Nephron (organoid): ENCODE measurements at regions not wholly inside any gene's neighbourhood (a gene's known extent, or its start where the extent isn't known, plus 50 kb on each side); places are given as distances from the start of the nearest gene placed in this dataset.

ENCODE experiments used
- H3K27ac Mint-ChIP-seq, 3 experiments: 2 replicates each; pipeline ENCODE4 v1.8.0; 2020; ENCODE audit warnings: mixed read lengths in 3 of 3, mild to moderate bottlenecking in 2 of 3, moderate library complexity in 1 of 3
- H3K27me3 Mint-ChIP-seq: 2 replicates; pipeline ENCODE4 v1.8.0; 2021; ENCODE audit warnings: low read depth, mild to moderate bottlenecking, moderate library complexity, mixed read lengths
- H3K36me3 Mint-ChIP-seq: 2 replicates; pipeline ENCODE4 v1.8.0; 2020; ENCODE audit warnings: low read depth, mixed read lengths
- H3K4me1 Mint-ChIP-seq: 2 replicates; pipeline ENCODE4 v1.8.0; 2020; ENCODE audit warnings: mixed read lengths
- H3K4me3 Mint-ChIP-seq, 3 experiments: 2 replicates each; pipeline ENCODE4 v1.8.0; 2020; ENCODE audit warnings: mild to moderate bottlenecking in 3 of 3, mixed read lengths in 3 of 3, moderate library complexity in 2 of 3
- H3K9me3 Mint-ChIP-seq: 2 replicates; pipeline ENCODE4 v1.8.0; 2020; ENCODE audit warnings: mixed read lengths
- CTCF ChIP-seq, 3 experiments: fragments of 200-600 bp; sonication (generic); IDR thresholded peaks; one replicate each; pipeline ENCODE4 v1.5.0; 2021; ENCODE audit warnings: antibody characterized with exemption in 3 of 3; ENCODE audit not compliant: unreplicated experiment in 3 of 3

DNA sequence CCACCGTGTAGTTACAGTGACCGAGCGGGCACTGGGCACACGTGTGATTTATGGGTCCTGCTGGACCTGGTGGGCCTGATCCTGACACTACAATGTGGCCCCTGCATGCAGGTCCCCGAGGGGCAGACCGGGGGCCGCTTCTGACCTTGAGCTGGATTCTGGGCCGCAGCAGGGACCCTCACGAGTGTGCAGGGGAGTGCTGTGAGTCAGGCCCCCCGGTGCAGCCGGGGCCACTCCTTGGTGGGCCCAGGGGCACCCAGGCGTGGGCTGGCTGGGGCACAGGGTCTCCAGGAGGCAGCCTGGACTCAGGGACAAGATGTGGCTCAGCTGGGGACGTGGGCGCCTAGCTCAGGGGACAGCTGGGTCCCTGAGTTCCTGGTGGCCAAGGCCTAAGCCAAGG is 77.5 kb upstream of the TTC34 start:
- Mint-ChIP-seq H3K4me1 (peaks cover 4% of the 10 kb centered on the region), H3K4me3 (no peak overlapping the region), H3K36me3 (no peaks in the 10 kb centered on the region), H3K27me3 (peaks cover 23% of the 10 kb centered on the region), H3K9me3 (no peaks in the 10 kb centered on the region), H3K27ac (no peak overlapping the region)
- TF ChIP-seq CTCF (IDR thresholded peaks at IDR 0.05; ENCODE audit: unreplicated experiment in 3 of 3): no peak

DNA sequence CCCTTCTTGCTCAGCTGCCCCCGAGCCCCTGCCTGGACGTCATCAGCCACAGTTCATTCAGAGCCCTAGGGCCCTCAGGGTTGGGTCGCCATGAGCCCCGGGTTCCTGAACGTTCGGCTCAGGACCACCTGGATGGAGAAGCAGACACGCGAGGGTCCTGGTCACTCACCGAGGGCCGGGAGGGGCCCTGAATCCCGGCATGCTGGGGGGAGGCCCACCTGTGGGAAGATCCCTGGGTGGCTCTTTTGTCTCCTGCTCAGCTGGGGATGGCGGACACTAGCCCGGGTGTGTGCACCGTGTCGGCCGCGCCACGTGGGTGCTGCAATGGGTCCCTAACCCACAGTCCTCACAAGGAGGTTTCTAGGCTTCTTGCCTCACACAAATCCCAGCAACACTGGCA is 78.1 kb upstream of the TTC34 start:
- TF ChIP-seq CTCF (IDR thresholded peaks at IDR 0.05; ENCODE audit: unreplicated experiment in 3 of 3): no peak
- H3K4me1 Mint-ChIP-seq: peaks cover 4% of the 10 kb centered on the region
- no peak overlapping the region for H3K27ac Mint-ChIP-seq
- H3K4me3 Mint-ChIP-seq: no peak overlapping the region
- no peaks in the 10 kb centered on the region for H3K9me3 Mint-ChIP-seq
- no peaks in the 10 kb centered on the region for H3K36me3 Mint-ChIP-seq
- H3K27me3 Mint-ChIP-seq: peaks cover 18% of the 10 kb centered on the region

DNA sequence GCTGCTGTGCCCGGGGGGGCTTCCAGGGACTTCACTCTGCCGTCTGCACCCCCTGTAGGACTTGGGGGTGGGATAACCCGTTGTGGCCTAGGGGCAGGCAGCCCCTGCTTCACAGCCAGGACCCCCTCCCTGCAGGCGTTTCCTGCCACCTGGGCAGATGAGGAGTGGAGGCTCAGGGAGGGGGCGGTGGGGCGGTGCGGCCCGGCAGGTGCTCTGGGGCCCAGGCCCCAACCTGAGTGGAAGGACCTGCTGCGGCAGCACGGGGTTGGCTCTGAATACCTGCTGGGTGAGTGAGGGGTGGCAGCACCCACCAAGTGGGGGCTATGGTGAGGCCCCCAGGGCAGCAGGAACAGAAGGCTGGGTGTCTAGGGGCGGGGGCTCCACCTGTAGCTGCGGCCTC is 78.6 kb upstream of the TTC34 start:
- TF ChIP-seq CTCF (IDR thresholded peaks at IDR 0.05; ENCODE audit: unreplicated experiment in 3 of 3): no peak
- no peak overlapping the region for H3K4me3 Mint-ChIP-seq
- no peaks in the 10 kb centered on the region for H3K9me3 Mint-ChIP-seq

GRCh38 chr1:2880812-2881295 is 79.4 kb upstream of the TTC34 start:
- peaks cover 4% of the 10 kb centered on the region for H3K9me3 Mint-ChIP-seq
- peaks cover 21% of the 10 kb centered on the region for H3K27me3 Mint-ChIP-seq
- peaks cover 4% of the 10 kb centered on the region for H3K4me1 Mint-ChIP-seq

More for the DNA sequence above, 78.6 kb upstream of the TTC34 start:
- H3K4me1 Mint-ChIP-seq: peaks cover 4% of the 10 kb centered on the region
- no peaks in the 10 kb centered on the region for H3K36me3 Mint-ChIP-seq
- no peak overlapping the region for H3K27ac Mint-ChIP-seq
- peaks cover 17% of the 10 kb centered on the region for H3K27me3 Mint-ChIP-seq

GRCh38 chr1:2881556-2881955 is 80.1 kb upstream of the TTC34 start:
- Mint-ChIP-seq H3K36me3 (no peaks in the 10 kb centered on the region), H3K9me3 (peaks cover 5% of the 10 kb centered on the region), H3K4me1 (no peaks in the 10 kb centered on the region), H3K27ac (no peak overlapping the region), H3K4me3 (no peak overlapping the region), H3K27me3 (peaks cover 23% of the 10 kb centered on the region)
- no peak for TF ChIP-seq CTCF (IDR thresholded peaks at IDR 0.05; ENCODE audit: unreplicated experiment in 3 of 3)

More at GRCh38 chr1:2880812-2881295, 79.4 kb upstream of the TTC34 start:
- no peak overlapping the region for H3K27ac Mint-ChIP-seq
- TF ChIP-seq CTCF (IDR thresholded peaks at IDR 0.05; ENCODE audit: unreplicated experiment in 3 of 3): no peak
- H3K36me3 Mint-ChIP-seq: no peaks in the 10 kb centered on the region
- H3K4me3 Mint-ChIP-seq: no peak overlapping the region

GRCh38 chr1:2882966-2883696 is 81.6 kb upstream of the TTC34 start:
- H3K4me1 Mint-ChIP-seq: no peaks in the 10 kb centered on the region
- peaks cover 22% of the 10 kb centered on the region for H3K27me3 Mint-ChIP-seq
- no peaks in the 10 kb centered on the region for H3K36me3 Mint-ChIP-seq
- no peak overlapping the region for H3K27ac Mint-ChIP-seq
- no peak overlapping the region for H3K4me3 Mint-ChIP-seq
- no peak for TF ChIP-seq CTCF (IDR thresholded peaks at IDR 0.05; ENCODE audit: unreplicated experiment in 3 of 3)
- peaks cover 5% of the 10 kb centered on the region for H3K9me3 Mint-ChIP-seq
